Jurkat, Clone E6-1 (cell line): ENCODE measurements at regions not wholly inside any gene's neighbourhood (a gene's known extent, or its start where the extent isn't known, plus 50 kb on each side); places are given as distances from the start of the nearest gene placed in this dataset.
"Not testable (repeated sequence)": the region's sequence is repeated elsewhere in the genome, so short reads cannot be mapped to it uniquely, and the experiment has no call there.

Experiments
- DNase-seq: peaks from one replicate; pipeline ENCODE4 v3.0.0-alpha.2; 2011; ENCODE audit warnings: low read depth, low spot score
- H3K4me3 ChIP-seq: 2 replicates; pipeline ENCODE4 v1.5.1; 2011; ENCODE audit warnings: mild to moderate bottlenecking, low read length, control low read depth, moderate library complexity

DNA sequence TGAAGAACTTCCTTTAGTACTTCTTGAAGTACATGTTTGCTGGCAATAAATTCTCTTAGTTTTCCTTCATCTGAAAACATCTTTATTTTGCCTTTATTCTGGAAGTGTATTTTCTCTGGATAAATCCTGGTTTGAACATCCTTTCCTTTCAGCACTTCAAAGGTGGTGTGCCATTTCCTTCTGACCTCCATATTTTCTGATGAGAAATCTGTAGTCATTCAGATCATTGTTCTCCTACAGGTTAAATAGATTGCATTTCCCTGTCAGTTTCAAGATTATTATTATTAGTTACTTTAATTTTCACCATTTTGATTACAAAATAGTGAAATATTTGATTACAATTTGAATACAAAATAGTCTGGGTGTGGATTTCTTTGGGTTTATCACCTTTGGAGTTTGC lies 134.5 kb downstream of the CDH26 start:
- no peak overlapping the region for H3K4me3 ChIP-seq
- no peak for DNase-seq

- H3K4me3 ChIP-seq: no peak overlapping the region
- DNase-seq: no peak
Measured at GRCh38 chr20:60095456-60095855, 137.2 kb downstream of the CDH26 start.

GRCh38 chr20:60096166-60096565 lies 137.9 kb downstream of the CDH26 start:
- DNase-seq: no peak
- no peak overlapping the region for H3K4me3 ChIP-seq

GRCh38 chr20:60097285-60097684 lies 139.1 kb downstream of the CDH26 start:
- peak; percentile 54 for DNase-seq

GRCh38 chr20:60100780-60101179 lies 142.6 kb downstream of the CDH26 start:
- peak; percentile 82 for DNase-seq
- H3K4me3 ChIP-seq: no peak overlapping the region

More at GRCh38 chr20:60097285-60097684, 139.1 kb downstream of the CDH26 start:
- H3K4me3 ChIP-seq: no peak overlapping the region

DNA sequence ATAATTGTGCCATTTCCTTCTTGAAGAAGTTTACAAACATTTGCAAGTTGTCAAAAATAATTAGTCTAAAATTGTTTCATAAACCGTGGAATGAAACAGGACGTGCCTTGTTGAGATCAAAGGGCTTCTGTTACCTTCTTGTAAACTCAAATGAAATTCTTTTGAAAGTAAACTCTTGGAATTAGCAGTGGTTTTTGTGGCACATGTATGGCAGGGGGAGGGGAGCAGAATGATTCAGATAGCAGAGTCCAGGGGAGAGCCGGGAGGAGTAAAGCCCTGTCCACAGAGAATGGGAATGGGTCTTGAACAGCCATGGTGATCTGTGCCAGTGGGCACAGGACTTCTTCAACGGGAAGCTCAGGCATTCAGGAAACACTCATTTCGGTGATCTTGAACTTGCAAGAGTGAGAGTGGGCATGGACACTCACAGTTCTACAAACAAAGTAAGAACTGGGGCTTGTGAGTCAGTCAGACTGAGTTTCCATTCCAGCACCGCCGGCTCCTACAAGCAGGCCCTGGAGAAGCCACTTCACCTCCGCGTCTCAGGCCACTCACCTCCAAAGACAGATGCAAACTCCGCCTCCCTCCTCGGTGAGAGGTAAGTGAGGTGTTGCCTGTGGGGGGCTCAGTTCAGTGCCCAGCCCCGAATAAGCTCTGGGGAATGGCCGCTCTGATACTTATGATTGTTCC lies 143.1 kb downstream of the CDH26 start:
- no peak overlapping the region for H3K4me3 ChIP-seq
- no peak for DNase-seq

DNA sequence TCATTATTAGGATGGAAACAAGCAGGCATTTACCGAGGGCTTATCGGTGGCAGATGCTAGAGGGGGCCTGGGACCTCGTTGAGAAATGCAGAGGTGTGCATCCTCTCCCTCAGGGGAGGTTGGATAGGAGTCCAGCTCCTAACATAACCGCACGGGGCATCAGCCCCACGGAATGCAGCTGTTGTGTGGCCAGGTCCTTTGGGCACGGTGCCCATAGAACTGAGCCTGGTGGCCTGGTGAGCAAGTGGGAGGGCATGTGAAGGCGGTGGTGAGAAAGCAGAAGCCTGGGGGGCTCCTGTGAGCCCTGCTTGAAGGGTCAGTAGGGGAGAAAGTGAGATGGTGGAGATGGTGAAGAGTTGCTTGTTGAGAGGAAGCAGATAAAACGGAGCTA lies 143.7 kb downstream of the CDH26 start:
- DNase-seq: no peak
- H3K4me3 ChIP-seq: no peak overlapping the region

DNA sequence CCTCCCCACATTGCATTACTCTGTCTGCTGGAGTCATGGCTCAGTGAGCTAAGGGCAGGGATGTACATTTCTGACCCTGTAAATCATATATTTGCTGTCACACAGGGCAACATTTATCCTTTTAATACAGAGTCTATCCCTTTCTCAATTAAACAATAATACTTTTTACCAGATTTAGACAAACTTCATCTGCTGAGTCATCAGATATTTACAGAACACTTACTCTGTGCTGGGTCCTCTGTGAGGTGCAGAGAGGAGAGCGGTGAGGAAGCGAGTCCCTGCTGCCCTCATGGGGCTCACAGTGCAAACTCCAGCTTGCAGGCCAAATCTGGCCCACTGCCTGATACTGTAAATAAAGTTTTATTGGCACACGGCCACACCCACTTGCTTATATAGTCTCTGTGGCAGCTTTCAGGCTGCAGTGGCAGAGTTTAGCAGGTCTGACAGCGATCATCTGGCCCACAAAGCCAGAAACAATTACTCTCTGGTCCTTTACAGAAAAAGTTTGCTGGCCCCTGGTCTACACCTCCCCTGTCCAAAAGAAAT lies 144.5 kb downstream of the CDH26 start:
- no peak overlapping the region for H3K4me3 ChIP-seq
- DNase-seq: no peak

DNA sequence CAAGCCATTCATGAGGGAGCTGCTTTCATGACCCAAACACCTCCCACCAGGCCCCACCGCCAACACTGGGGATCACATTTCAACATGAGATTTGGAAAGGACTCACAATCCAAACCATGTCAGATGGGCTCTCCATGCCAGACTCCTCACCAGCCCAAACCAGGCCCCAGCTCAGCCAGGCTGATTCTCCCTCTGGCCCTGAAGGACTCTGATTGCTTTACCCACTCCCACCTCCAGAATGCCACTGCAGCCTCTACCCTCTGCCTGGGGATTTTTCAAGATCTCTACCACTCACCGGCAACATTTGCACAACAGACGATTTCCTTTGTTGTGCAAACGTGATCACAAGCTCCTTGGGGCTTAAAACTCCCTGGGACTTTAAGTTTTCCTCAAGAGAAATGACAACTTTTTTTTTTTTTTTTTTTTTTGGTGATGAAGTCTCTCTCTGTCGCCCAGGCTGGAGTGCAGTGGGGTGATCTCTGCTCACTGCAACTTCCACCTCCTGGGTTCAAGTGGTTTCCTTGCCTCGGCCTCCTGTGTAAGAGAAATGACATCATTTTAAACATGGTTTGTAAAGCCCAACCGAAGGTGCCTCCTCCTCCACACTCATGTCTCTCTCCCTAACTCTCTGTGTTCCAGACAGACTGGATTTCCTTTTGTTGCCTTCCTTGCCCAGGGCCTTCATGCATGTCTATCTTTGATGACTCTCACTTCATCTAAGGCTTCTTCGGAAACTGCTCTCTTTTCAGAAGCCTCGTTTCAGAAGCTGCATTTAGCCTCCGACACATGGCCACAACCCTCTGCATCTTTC lies 147.0 kb downstream of the CDH26 start:
- DNase-seq: no peak
- no peak overlapping the region for H3K4me3 ChIP-seq

DNA sequence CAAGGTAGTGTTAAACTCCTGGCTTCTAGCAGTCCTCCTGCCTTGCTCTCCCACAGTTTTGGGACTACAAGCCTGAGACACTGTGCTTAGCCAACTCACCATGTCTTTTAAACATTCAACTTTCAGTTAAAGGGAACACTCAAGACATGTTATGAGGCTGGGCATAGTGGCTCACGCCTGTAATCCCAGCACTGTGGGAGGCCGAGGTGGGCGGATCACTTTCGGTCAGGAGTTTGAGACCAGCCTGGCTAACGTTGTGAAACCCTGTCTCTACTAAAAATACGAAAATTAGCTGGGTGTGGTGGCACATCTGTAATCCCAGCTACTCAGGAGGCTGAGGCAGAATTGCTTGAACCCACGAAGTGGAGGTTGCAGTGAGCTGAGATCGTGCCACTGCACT lies 148.0 kb downstream of the CDH26 start:
- H3K4me3 ChIP-seq, DNase-seq: not testable (repeated sequence)

- DNase-seq: no peak
- no peak overlapping the region for H3K4me3 ChIP-seq
Measured at GRCh38 chr20:60107621-60108390, 149.6 kb downstream of the CDH26 start.

DNA sequence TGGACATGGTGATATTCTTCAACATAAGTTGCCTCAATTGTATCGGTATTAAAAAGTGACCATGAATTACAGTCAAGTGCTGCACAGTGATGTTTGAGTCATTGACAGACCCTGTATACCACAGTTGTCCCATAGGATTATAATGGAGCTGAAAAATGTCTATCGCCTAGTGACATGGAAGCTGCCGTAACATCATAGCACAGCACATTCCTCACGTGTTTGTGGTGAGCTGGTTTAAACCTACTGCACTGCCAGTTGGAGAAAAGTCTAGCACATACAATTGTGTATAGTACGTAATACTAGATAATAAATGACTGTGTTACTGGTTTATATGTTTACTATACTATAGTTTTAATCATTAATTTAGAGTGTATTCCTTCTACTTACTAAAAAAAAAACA lies 150.2 kb downstream of the CDH26 start:
- DNase-seq: no peak

DNA sequence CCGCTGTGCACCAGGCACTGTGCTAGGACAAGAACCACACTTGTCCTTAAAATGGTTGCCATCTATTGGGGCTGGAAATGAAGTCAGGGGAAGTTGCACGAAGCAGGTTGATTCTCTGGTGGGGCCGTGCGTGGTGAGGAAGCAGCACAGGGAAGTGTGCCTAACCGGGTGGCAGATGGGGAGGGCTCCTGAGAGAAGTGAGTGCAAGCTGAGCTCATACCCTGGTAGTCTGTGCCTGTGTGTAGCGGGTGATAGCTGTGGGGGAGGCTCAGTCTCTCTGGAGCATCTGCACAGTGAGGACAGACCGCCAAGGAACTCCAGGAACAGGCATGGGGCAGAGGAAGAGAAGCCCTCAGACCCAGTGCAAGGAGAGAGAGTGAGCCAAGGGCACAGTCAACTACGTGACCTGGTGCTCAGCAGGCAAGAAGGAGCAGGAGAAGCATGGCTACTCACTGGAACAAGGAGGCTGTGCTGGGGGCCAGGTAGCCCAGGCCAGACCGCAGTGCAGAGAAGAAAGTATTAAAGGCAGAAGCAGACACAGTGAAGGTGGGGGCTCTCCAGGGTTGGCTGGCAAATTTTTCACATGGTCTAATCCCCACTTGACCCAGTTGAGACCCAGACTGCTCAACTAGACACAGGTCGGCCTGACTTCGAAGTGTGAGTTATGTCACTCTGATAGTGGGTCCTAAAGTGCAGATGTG lies 155.0 kb downstream of the CDH26 start:
- H3K4me3 ChIP-seq: no peak overlapping the region
- DNase-seq: no peak

More for the DNA sequence above, 150.2 kb downstream of the CDH26 start:
- H3K4me3 ChIP-seq: no peak overlapping the region

DNA sequence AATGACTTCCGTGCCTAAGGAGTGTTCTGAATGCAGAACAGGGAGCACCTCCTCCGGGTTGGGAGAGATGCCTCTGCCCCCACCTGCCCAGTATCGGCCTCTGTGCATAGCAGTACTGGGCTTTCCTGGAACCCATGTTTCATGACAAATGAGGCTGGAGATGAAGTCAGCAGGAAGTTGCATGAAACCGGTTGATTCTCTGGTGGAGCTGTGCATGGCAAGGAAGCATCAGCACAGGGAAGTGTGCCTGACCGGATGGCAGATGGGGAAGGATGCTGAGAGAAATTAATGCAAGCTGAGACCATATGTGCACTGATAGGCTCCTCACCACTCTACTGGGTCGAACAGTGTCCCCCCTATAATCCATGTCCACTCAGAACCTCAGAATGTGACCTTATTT lies 155.5 kb downstream of the CDH26 start:
- no peak overlapping the region for H3K4me3 ChIP-seq
- DNase-seq: no peak

GRCh38 chr20:60115451-60115850 lies 157.2 kb downstream of the CDH26 start:
- no peak overlapping the region for H3K4me3 ChIP-seq
- DNase-seq: no peak

- DNase-seq: no peak
- no peak overlapping the region for H3K4me3 ChIP-seq
Measured at GRCh38 chr20:60116128-60116909, 158.1 kb downstream of the CDH26 start.

GRCh38 chr20:60117065-60117464 lies 158.8 kb downstream of the CDH26 start:
- no peak overlapping the region for H3K4me3 ChIP-seq
- no peak for DNase-seq

GRCh38 chr20:60121903-60122302 lies 163.7 kb downstream of the CDH26 start:
- no peak overlapping the region for H3K4me3 ChIP-seq
- DNase-seq: no peak
